HG02884 (cell line): ENCODE measurements at regions not wholly inside any gene's neighbourhood (a gene's known extent, or its start where the extent isn't known, plus 50 kb on each side); places are given as distances from the start of the nearest gene placed in this dataset.

ENCODE experiments used
- ATAC-seq: cut with Tn5 transposase; IDR thresholded peaks from one replicate; pipeline ENCODE4 v1.9.1; 2021; ENCODE audit warnings: mild to moderate bottlenecking, moderate library complexity; ENCODE audit not compliant: unreplicated experiment

- ATAC-seq, result peak; percentile 46
Observed at GRCh38 chr4:144902614-144903013, 195.4 kb downstream of the ANAPC10 start.

GRCh38 chr4:144903953-144904711 lies 193.9 kb downstream of the ANAPC10 start:
- no peak for ATAC-seq

- ATAC-seq, result no peak
Observed at GRCh38 chr4:144905286-144905685, 192.7 kb downstream of the ANAPC10 start.

GRCh38 chr4:144906181-144906925 lies 191.6 kb downstream of the ANAPC10 start:
- ATAC-seq, result peak; percentile 54

- no peak for ATAC-seq
Observed at GRCh38 chr4:144910723-144911122, 187.3 kb downstream of the ANAPC10 start.
